Posterior vena cava (tissue), 2 donors: ENCODE measurements at regions not wholly inside any gene's neighbourhood (a gene's known extent, or its start where the extent isn't known, plus 50 kb on each side); places are given as distances from the start of the nearest gene placed in this dataset.
A peak's percentile ranks its signal among the peaks of the same experiment; 100 is the strongest.

ENCODE experiments used
- DNase-seq: peaks from one replicate; pipeline ENCODE4 v3.0.0-alpha.2; 2020; ENCODE audit warnings: low spot score
- intact Hi-C, 2 donors: fragments of 100-400 bp; cut with DNase I; formaldehyde crosslinking; loops; one replicate each; pipeline versions ENCODE4 v1.14.1 to v1.14.2; 2022 to 2023
- donor health status: DM: yes; HTN: yes; CAD: no.
- donor health status: DM: yes; HTN: yes; CAD: no.

GRCh38 chr10:131009791-131010190, 301.7 kb downstream of the TCERG1L start:
- DNase-seq = no peak
- intact Hi-C loops = no loop called here

GRCh38 chr10:131010965-131011575, 300.5 kb downstream of the TCERG1L start:
- intact Hi-C loops = no loop called here
- DNase-seq = no peak

- intact Hi-C loops = no loop called here
- DNase-seq = no peak
Measured at GRCh38 chr10:131011936-131012640, 299.4 kb downstream of the TCERG1L start.

DNA sequence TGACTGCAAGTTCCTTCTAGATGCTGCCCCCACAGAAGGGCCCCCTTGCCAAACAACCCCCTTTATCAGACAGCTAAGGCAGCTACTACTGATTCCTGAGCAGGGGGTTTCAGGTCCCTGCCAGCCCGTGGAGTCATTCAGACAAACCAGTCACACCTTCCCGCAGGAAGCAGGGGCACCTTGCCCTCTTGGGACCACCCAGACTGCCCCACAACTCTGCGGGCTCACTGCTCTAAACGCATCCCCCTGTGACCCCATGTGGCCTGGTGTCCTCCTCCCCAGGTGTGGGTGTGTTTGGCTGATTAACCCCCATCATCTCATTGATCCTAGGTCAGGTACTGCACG, 298.9 kb downstream of the TCERG1L start:
- intact Hi-C loops = no loop called here
- no peak for DNase-seq

DNA sequence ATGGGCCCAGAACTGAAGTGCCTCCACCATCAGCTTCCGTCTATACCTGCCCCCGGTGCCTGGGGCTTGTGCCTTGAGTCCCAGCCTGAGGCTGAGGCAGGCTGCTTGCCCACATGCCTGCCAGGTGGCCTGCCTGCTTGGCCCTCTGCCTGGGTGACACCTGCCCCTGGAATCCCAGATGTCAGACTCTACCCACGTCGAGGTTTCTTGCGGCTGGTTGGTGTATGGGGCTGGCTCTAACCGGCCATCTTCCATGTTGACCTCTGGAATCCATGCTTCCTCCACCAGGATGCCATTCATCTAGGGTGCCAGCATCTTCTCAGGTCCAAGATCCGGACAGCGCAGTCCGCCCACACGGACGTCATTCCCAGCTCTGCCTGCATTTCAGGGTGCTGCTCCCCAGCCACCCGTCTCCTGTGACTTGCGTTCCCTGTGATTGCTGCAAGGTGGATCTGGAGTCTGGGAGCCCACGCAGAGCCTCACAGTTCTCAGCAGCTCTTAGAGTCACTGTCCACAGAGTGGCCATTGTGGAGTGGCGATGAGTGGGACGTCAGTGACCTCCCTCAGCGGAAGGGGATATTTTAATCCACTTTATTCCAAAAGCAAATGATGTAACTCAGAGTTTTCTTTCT, 298.1 kb downstream of the TCERG1L start:
- no peak for DNase-seq
- intact Hi-C loops = no loop called here

GRCh38 chr10:131014271-131014670, 297.2 kb downstream of the TCERG1L start:
- no peak for DNase-seq
- intact Hi-C loops = no loop called here

- DNase-seq = no peak
- intact Hi-C loops = no loop called here
Measured at GRCh38 chr10:131015271-131015670, 296.2 kb downstream of the TCERG1L start.

- no peak for DNase-seq
- intact Hi-C loops = no loop called here
Measured at GRCh38 chr10:131016556-131016955, 295.0 kb downstream of the TCERG1L start.

- DNase-seq = no peak
- intact Hi-C loops = no loop called here
Measured at GRCh38 chr10:131017566-131018285, 293.8 kb downstream of the TCERG1L start.

GRCh38 chr10:131018886-131019500, 292.5 kb downstream of the TCERG1L start:
- no peak for DNase-seq
- intact Hi-C loops = no loop called here

GRCh38 chr10:131019696-131020095, 291.8 kb downstream of the TCERG1L start:
- DNase-seq = no peak
- intact Hi-C loops = no loop called here

DNA sequence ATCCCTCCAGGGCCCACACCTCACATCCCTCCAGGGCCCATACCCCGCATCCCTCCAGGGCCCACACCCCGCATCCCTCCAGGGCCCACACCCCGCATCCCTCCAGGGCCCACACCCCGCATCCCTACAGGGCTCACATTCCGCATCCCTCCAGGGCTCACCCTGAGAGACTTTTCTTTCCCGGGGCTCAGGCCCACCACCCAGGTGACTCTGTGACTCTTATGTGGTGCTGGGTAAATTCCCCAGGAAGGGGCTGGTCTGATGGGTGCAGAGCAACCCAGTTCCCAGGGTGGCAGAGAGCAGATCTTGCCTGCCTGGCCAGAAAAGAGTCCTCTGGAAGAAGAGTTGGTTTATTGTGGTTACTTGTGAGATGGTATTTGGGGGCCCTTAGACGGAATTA, 290.7 kb downstream of the TCERG1L start:
- intact Hi-C loops = no loop called here
- DNase-seq = no peak

DNA sequence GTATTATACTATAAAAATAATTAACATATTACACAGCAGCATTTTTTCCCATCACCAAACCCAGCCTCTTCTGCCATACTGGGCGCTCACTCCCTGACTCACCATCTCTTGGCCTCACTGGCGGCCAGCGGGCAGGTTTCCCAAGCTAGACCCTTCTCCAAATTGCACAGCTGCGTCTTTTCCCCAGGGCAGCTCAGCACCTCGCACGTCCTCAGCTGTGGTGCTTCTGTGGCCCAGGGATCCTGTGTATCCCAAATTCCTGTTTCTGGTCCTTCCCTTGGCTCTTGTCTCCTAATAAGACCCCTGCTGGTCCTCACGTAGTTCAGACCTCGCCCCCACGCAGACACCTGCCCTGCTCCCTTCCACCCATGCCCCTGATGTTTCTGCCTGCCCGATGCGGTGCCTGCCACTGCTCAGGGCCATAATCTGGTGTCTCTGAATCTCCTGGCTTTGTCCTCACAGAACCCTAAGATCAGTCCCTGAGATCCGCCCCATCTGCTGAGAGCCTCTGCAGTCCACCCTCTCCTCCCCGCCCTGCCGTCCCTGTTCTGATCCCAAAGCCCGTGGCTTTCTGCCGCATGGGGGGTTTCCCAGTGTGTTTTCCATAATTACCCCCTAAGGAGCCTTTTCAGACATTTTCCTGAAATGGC, 290.1 kb downstream of the TCERG1L start:
- intact Hi-C loops = no loop called here

DNA sequence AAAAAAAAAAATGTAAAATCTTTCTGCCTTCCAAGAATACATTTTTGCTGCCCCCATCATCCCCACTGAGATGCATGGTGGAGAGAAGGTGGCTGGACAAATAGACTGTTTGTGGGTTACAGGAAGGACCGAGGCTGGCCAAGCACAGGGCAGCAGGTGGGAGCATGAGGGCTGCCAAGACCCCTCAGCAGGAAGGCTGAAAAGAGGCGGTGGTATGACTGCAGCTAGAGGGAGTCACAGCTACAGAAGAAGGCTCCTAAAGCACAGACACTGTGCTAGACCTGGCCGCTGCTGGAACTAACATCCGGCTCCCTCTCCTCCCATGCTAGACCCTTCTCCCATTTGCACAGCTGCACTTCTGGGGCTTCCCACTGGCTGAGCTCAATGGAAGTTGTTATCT, 289.6 kb downstream of the TCERG1L start:
- DNase-seq = no peak
- intact Hi-C loops = no loop called here

More for the DNA sequence above, 290.1 kb downstream of the TCERG1L start:
- DNase-seq = peak; percentile 71

GRCh38 chr10:131022369-131022768, 289.2 kb downstream of the TCERG1L start:
- intact Hi-C loops = no loop called here
- DNase-seq = no peak

- no peak for DNase-seq
- intact Hi-C loops = no loop called here
Measured at GRCh38 chr10:131022981-131023380, 288.5 kb downstream of the TCERG1L start.

DNA sequence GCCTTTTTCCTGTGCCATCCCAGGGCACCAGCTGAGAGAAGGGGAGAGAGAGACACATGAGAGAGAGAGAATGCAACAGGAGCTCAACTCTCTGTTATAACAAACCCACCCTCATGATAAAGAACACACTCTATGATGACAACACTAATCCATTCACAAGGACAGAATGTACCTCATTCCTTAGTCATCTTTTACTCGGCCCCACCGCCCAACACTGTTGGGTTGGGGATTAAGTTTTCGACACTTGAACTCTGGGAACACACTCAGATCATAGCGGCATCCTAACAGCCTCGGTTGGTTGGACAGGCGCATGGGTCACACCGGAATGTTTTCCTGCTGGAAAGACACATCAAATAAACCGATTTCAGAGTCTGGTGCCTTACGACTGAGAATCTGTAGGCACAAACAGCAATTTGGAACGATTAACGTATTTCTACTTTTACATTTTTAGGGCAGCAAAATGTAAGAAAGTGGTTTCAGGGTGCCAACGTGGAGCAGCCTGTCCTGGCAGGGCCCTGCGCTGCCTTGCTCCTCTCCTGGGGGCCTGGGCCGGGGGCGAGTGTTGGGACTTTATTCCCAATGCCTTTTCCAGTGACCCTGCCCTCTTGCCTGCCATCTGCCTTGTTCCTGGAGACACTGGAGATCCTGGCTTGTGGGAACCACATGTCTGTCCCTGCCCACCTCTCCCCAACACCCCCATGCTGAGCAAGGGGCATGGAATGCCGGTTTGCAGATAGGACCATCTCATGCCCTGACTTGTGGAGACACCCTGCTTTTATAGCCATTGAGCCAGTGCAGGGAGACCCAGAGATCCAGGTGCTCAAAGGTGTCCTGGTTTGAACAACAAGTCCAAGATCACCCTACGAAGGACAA, 287.0 kb downstream of the TCERG1L start:
- no peak for DNase-seq
- intact Hi-C loops = no loop called here

DNA sequence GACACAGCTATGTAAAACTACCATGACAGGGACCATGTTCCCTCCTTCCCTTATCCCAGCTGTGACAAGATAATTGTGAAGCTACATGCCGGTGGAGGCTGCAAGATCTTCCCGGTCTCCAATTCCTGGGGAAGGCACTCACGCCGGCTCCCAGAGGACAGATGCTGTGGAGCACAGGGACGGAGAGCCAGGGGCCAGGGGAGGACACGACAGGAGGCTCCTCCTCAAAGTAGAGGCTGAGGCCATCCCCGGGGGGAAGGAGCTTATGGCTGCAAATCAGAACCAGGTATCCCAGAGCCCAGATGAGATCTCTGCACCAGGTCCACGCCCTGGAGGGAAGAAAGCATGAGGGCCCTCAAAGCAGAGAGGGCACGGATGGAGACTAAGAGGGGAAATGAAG, 286.2 kb downstream of the TCERG1L start:
- intact Hi-C loops = no loop called here
- no peak for DNase-seq

- DNase-seq = no peak
- intact Hi-C loops = no loop called here
Measured at GRCh38 chr10:131027256-131027655, 284.3 kb downstream of the TCERG1L start.
